ENCODE measurements at regions not wholly inside any gene's neighbourhood (a gene's known extent, or its start where the extent isn't known, plus 50 kb on each side); places are given as distances from the start of the nearest gene placed in this dataset.
"Not testable (repeated sequence)": the region's sequence is repeated elsewhere in the genome, so short reads cannot be mapped to it uniquely, and the experiment has no call there.

- WGBS, 2 donors, result 22 to 42% methylated on average over 2 of the region's 2 CpGs
- DNase-seq, result no peak
- Histone ChIP-seq H3K4me3 (no peak overlapping the region), H3K9me3 (peaks cover 0 to 7% (median 0%) of the 10 kb centered on the region in 3 donors), H3K36me3 (no peaks in the 10 kb centered on the region), H3K4me1 (no peaks in the 10 kb centered on the region), H3K27me3 (no peaks in the 10 kb centered on the region), H3K27ac (no peak overlapping the region)
- intact Hi-C loops (cut with DNase I), result no loop called here
- no peak for TF ChIP-seq POLR2A (IDR thresholded peaks at IDR 0.05)
- TF ChIP-seq CTCF (IDR thresholded peaks at IDR 0.05), result no peak
These were observed 109.9 kb upstream of the ANKRD30A start for GRCh38 chr10:37015498-37015897.

- intact Hi-C loops (cut with DNase I), result no loop called here
- no peak for TF ChIP-seq POLR2A (IDR thresholded peaks at IDR 0.05)
- TF ChIP-seq CTCF (IDR thresholded peaks at IDR 0.05), result no peak
- H3K36me3 ChIP-seq, result no peaks in the 10 kb centered on the region
- H3K4me3 ChIP-seq, result no peak overlapping the region
- DNase-seq, result no peak
- no peaks in the 10 kb centered on the region for H3K27me3 ChIP-seq
- 60 to 71% methylated on average over 6 to 7 of the region's 7 CpGs for WGBS, 2 donors
- H3K9me3 ChIP-seq, result no peaks in the 10 kb centered on the region
- no peak overlapping the region for H3K27ac ChIP-seq
- no peaks in the 10 kb centered on the region for H3K4me1 ChIP-seq
These were observed 114.7 kb upstream of the ANKRD30A start for GRCh38 chr10:37010741-37011140.

GRCh38 chr10:37008276-37008675, 117.1 kb upstream of the ANKRD30A start:
- H3K27ac ChIP-seq; H3K4me1 ChIP-seq; H3K9me3 ChIP-seq; H3K27me3 ChIP-seq; intact Hi-C loops (cut with DNase I); DNase-seq; H3K36me3 ChIP-seq; H3K4me3 ChIP-seq: not testable (repeated sequence)
- 56 to 59% methylated on average over 2 of the region's 2 CpGs for WGBS, 2 donors

DNA sequence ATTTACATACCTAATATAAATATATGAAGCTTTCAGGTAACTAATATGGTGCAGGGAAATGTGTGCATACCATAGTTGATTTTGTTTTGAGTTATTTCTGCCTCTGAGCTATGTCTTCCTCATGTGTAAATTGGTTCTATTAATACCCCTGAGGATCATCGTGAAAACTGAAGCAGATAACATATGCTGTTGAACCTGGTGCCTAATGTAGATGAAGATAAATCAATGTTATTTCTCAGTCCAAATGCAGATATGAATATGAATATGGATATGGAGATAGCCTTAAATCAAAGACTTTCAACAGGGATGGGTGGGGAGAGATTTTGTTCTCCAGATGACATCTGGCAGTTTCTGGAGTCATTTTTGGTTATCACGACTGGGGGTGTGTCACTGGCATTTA, 122.3 kb upstream of the ANKRD30A start:
- TF ChIP-seq CTCF (IDR thresholded peaks at IDR 0.05), result no peak
- no peak for TF ChIP-seq POLR2A (IDR thresholded peaks at IDR 0.05)
- intact Hi-C loops (cut with DNase I), result no loop called here
- H3K9me3 ChIP-seq, result no peaks in the 10 kb centered on the region
- 53 to 69% methylated on average over 2 of the region's 2 CpGs for WGBS, 2 donors
- DNase-seq, result no peak
- no peak overlapping the region for H3K4me3 ChIP-seq
- no peaks in the 10 kb centered on the region for H3K27me3 ChIP-seq
- no peaks in the 10 kb centered on the region for H3K4me1 ChIP-seq
- no peak overlapping the region for H3K27ac ChIP-seq
- H3K36me3 ChIP-seq, result no peaks in the 10 kb centered on the region

DNA sequence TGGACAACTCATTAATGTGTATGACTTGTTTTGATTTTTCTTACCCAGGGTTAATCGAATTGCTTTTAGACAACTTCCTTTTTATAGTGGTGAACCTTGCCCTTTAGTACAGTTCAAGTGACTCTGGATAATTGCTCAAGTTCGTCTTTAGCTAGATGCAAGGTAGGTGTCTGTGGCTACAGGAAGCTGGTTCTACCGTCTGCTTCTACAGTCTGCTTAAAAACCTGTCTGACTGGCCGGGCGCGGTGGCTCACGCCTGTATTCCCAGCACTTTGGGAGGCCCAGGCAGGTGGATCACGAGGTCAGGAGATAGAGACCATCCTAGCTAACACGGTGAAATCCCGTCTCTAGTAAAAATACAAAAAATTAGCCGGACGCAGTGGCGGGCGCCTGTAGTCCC, 129.6 kb upstream of the ANKRD30A start:
- DNase-seq; H3K4me1 ChIP-seq; H3K4me3 ChIP-seq; H3K27ac ChIP-seq; intact Hi-C loops (cut with DNase I); H3K36me3 ChIP-seq; H3K27me3 ChIP-seq; H3K9me3 ChIP-seq: not testable (repeated sequence)
- WGBS, 2 donors, result 77 to 89% methylated on average over 5 to 7 of the region's 14 CpGs

- H3K4me3 ChIP-seq, result no peak overlapping the region
- no peaks in the 10 kb centered on the region for H3K4me1 ChIP-seq
- intact Hi-C loops (cut with DNase I), result no loop called here
- DNase-seq, result no peak
- TF ChIP-seq CTCF (IDR thresholded peaks at IDR 0.05), result no peak
- no peaks in the 10 kb centered on the region for H3K9me3 ChIP-seq
- no peaks in the 10 kb centered on the region for H3K27me3 ChIP-seq
- no peaks in the 10 kb centered on the region for H3K36me3 ChIP-seq
- no peak overlapping the region for H3K27ac ChIP-seq
- WGBS, 2 donors, result 84 to 89% methylated on average over 10 of the region's 10 CpGs
These were observed 130.5 kb upstream of the ANKRD30A start for GRCh38 chr10:36994886-36995285.
